ENCODE measurements at regions not wholly inside any gene's neighbourhood (a gene's known extent, or its start where the extent isn't known, plus 50 kb on each side); places are given as distances from the start of the nearest gene placed in this dataset.

DNA sequence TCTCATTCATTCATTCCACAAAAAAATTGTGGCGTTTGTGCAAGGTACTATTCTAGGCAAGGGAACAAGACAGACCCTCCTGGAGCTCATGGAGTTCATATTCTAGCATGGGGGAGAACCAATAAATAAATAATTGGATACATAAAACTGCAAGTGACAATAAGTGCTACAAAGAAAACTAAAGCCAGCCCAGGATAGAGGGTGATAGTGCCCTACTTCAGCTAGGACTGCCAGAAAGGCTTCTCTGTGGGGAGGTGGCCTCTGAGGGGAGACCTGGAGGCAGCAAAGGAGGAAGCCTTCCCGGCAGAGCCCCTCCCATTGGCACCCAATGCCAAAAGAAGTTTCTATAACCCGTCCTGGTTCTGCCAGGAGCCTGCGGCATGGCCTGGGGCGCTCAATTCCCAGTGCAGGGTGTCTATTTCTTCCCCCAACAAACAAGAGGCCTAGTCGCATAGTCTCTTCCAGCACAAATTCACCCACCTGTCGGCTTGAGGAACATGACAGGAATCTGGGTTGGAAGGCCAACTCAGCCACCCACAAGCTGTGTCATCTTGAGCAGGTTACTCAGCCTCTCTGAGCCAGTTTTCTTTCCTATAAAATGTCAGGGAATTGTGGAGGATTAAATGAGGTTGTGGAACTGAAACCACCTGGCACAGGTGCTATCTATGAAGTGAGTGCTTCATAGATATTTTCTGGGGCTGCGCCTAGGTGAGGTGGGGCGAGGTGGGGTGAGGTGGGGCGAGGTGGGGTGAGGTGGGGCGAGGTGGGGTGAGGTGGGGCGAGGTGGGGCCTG, 94.3 kb downstream of the ZFP36L2 start:
- Histone ChIP-seq H3K27ac (ENCODE audit: low read depth, low read length) (peak overlapping the region; percentile 65), H3K4me3 (replicated peaks in 1 of 2; ENCODE audit: low read depth in 1 of 2, low read length in 2 of 2) (0 out of 4 replicates have a peak overlapping the region, but pooled peaks of 1 of the 2 experiments have one; percentile 41), H3K79me2 (ENCODE audit: insufficient read depth, low read length) (no peaks in the 10 kb centered on the region), H3K9ac (ENCODE audit: low read length) (0 out of 2 replicates have a peak overlapping the region, but pooled peaks have one; percentile 44), H3K4me1 (ENCODE audit: control insufficient read depth in 1 of 2, insufficient read depth in 2 of 2, low read length in 2 of 2) (peaks cover 20 to 23% of the 10 kb centered on the region in 2 experiments), H3K9me2 (ENCODE audit: insufficient read depth) (no peaks in the 10 kb centered on the region), H4K20me1 (ENCODE audit: insufficient read depth) (no peaks in the 10 kb centered on the region), H2AFZ (ENCODE audit: low read depth, low read length, poor library complexity, severe bottlenecking) (peak overlapping the region; percentile 90), H3K27me3 (ENCODE audit: insufficient read depth, low read length) (no peaks in the 10 kb centered on the region), H3K36me3 (ENCODE audit: control insufficient read depth in 1 of 2, insufficient read depth in 2 of 2, low read length in 2 of 2) (no peaks in the 10 kb centered on the region), H3K9me3 (ENCODE audit: control insufficient read depth in 1 of 2, insufficient read depth in 1 of 2, low read depth in 1 of 2, low read length in 2 of 2) (no peaks in the 10 kb centered on the region), H3K4me2 (ENCODE audit: low read length) (peak overlapping the region; percentile 84)
- ATAC-seq (no peak), DNase-seq (ENCODE audit: low read depth, low spot score) (no peak)
- TF ChIP-seq SIN3A (IDR thresholded peaks at IDR 0.05; ENCODE audit: low read depth) (no peak), SRF (IDR thresholded peaks at IDR 0.05; ENCODE audit: low read depth) (no peak), ZNF274 (IDR thresholded peaks at IDR 0.05; ENCODE audit: low read depth, low read length) (no peak), ELF1 (IDR thresholded peaks at IDR 0.05; ENCODE audit: borderline replicate concordance, low read depth) (no peak), RAD21 (IDR thresholded peaks at IDR 0.05; ENCODE audit: low read depth) (no peak), JUND (IDR thresholded peaks at IDR 0.05) (no peak)
- TF ChIP-seq, protein P1, sequence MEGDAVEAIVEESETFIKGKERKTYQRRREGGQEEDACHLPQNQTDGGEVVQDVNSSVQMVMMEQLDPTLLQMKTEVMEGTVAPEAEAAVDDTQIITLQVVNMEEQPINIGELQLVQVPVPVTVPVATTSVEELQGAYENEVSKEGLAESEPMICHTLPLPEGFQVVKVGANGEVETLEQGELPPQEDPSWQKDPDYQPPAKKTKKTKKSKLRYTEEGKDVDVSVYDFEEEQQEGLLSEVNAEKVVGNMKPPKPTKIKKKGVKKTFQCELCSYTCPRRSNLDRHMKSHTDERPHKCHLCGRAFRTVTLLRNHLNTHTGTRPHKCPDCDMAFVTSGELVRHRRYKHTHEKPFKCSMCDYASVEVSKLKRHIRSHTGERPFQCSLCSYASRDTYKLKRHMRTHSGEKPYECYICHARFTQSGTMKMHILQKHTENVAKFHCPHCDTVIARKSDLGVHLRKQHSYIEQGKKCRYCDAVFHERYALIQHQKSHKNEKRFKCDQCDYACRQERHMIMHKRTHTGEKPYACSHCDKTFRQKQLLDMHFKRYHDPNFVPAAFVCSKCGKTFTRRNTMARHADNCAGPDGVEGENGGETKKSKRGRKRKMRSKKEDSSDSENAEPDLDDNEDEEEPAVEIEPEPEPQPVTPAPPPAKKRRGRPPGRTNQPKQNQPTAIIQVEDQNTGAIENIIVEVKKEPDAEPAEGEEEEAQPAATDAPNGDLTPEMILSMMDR (IDR thresholded peaks at IDR 0.05 in 2 of 3, conservative IDR thresholded peaks at IDR 0.05 in 1 of 3; ENCODE audit: borderline replicate concordance in 1 of 3, insufficient read depth in 1 of 3, low read depth in 2 of 3, low read length in 2 of 3): no peak
- TF ChIP-seq, protein P2, sequence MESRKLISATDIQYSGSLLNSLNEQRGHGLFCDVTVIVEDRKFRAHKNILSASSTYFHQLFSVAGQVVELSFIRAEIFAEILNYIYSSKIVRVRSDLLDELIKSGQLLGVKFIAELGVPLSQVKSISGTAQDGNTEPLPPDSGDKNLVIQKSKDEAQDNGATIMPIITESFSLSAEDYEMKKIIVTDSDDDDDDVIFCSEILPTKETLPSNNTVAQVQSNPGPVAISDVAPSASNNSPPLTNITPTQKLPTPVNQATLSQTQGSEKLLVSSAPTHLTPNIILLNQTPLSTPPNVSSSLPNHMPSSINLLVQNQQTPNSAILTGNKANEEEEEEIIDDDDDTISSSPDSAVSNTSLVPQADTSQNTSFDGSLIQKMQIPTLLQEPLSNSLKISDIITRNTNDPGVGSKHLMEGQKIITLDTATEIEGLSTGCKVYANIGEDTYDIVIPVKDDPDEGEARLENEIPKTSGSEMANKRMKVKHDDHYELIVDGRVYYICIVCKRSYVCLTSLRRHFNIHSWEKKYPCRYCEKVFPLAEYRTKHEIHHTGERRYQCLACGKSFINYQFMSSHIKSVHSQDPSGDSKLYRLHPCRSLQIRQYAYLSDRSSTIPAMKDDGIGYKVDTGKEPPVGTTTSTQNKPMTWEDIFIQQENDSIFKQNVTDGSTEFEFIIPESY (IDR thresholded peaks at IDR 0.05; ENCODE audit: extremely low read depth, insufficient replicate concordance, low read length): no peak
- ChIA-PET POLR2A (interaction anchor here (0.6 to 2.0 kb wide), 2 partner anchors 64 to 96 kb away, joined by 3 to 4 read pairs; no protein-coding TSS in a partner anchor), RAD21 (ENCODE audit: low non-redundant PET in 1 of 2, low total read pairs in 2 of 2, uncharacterized antibody in 2 of 2, unreplicated experiment in 2 of 2) (interaction anchor here (0.6 to 1.4 kb wide), 2 partner anchors 157 to 1120 kb away, joined by 3 read pairs; no protein-coding TSS in a partner anchor), CTCF (interaction anchor here (1.1 to 3.6 kb wide), 4 partner anchors 26 to 352 kb away, joined by 3 to 35 read pairs (median 5); partner anchors contain the start of gene ZFP36L2)
- BruUV-seq (replicated peaks): no TSS peak
- intact Hi-C loops (cut with micrococcal nuclease): loop anchor here (1.0 to 5.0 kb wide), 6 partner anchors 97 to 410 kb away; no protein-coding TSS in a partner anchor
